NT2/D1 (cell line): ENCODE measurements at regions not wholly inside any gene's neighbourhood (a gene's known extent, or its start where the extent isn't known, plus 50 kb on each side); places are given as distances from the start of the nearest gene placed in this dataset.

Experiments used
- DNase-seq: peaks from one replicate; pipeline ENCODE4 v3.0.0-alpha.2; 2011; ENCODE audit warnings: low read depth, low spot score
- H3K27me3 ChIP-seq: 2 replicates; pipeline ENCODE4 v1.6.0; 2011; ENCODE audit warnings: mild to moderate bottlenecking; ENCODE audit not compliant: insufficient read length, insufficient read depth
- H3K36me3 ChIP-seq: 2 replicates; pipeline ENCODE4 v1.6.1; 2011; ENCODE audit warnings: mild to moderate bottlenecking, low read length, mixed read lengths; ENCODE audit not compliant: insufficient read depth, insufficient read length
- H3K4me1 ChIP-seq: 2 replicates; pipeline ENCODE4 v1.5.1; 2011; ENCODE audit not compliant: insufficient read depth, insufficient read length
- H3K4me3 ChIP-seq: 2 replicates; pipeline ENCODE4 v1.5.1; 2011; ENCODE audit warnings: low read depth; ENCODE audit not compliant: insufficient read length
- H3K9ac ChIP-seq: 2 replicates; pipeline ENCODE4 v1.6.0; 2011; ENCODE audit warnings: low read depth; ENCODE audit not compliant: insufficient read length
- H3K9me3 ChIP-seq: 2 replicates; pipeline ENCODE4 v1.5.1; 2011; ENCODE audit warnings: mild to moderate bottlenecking, low read length; ENCODE audit not compliant: insufficient read depth
- SUZ12 ChIP-seq: IDR thresholded peaks from 2 replicates; pipeline ENCODE4 v1.6.1; 2011; ENCODE audit not compliant: insufficient read length, insufficient read depth; ENCODE audit errors: extremely low read depth
- YY1 ChIP-seq: IDR thresholded peaks from 2 replicates; pipeline ENCODE4 v1.6.1; 2011; ENCODE audit not compliant: insufficient read length, insufficient read depth
- ZNF274 ChIP-seq: IDR thresholded peaks from 2 replicates; pipeline ENCODE4 v1.6.1; 2011; ENCODE audit warnings: mild to moderate bottlenecking, low read depth, low read length

DNA sequence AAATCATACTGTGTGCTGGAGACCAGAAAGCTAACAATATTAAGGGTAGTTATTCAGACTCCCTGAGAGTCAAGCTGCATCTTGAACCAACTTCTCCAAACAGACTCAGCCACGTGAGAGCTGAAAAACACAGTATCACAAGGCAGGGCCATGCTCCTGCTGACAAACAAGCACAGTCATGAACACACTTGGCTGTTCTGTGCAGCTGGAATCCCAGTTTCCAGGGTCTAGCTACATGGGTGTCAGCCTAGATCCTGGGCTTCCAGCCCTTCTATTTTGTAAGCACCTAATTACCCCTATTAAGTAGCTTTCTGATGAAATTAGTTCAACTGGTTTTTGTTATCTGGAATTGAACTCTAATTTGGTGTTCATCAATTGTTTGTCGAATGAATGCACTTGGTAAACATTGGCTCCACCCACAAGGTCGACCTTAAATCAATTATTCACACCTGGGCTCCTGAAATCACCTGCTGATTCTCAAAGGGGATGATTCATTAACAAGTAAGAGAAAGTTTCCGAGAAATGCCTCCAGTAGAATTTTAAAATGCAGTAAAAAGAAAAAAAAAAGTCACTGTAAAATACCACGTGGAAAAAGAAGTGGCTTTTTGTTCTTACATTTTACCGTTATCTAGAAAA, 179.3 kb downstream of the ZC3H11B start:
- TF ChIP-seq YY1 (no peak), ZNF274 (no peak), SUZ12 (no peak)
- H3K4me3 ChIP-seq, result no peak overlapping the region
- H3K9me3 ChIP-seq, result no peaks in the 10 kb centered on the region
- no peak for DNase-seq
- H3K9ac ChIP-seq, result no peak overlapping the region
- no peaks in the 10 kb centered on the region for H3K27me3 ChIP-seq
- H3K36me3 ChIP-seq, result no peaks in the 10 kb centered on the region
- no peaks in the 10 kb centered on the region for H3K4me1 ChIP-seq

DNA sequence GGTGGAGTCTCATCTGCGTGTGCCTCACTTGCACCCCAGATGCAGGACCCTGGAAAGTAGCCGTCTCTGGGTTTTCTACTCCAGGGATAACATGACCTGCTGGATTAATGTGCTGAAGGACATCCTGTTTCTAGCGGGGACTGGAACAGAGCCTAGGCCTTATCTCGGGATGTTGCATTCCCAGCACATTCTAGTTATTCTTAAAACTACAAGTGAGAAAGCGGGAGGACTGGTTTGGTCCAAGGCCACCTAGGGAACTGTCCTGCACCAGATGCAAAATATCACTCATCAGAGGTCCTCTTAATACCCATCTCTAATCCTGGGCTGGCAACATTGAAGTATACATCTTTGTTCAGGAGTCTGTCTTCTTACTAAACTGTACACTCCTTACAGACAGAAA, 179.9 kb downstream of the ZC3H11B start:
- H3K27me3 ChIP-seq, result no peaks in the 10 kb centered on the region
- no peak overlapping the region for H3K4me3 ChIP-seq
- H3K9me3 ChIP-seq, result no peaks in the 10 kb centered on the region
- no peak overlapping the region for H3K9ac ChIP-seq
- no peaks in the 10 kb centered on the region for H3K4me1 ChIP-seq
- TF ChIP-seq ZNF274 (no peak), YY1 (no peak), SUZ12 (no peak)
- no peak for DNase-seq
- H3K36me3 ChIP-seq, result no peaks in the 10 kb centered on the region

GRCh38 chr1:219432191-219432606, 180.7 kb downstream of the ZC3H11B start:
- Histone ChIP-seq H3K27me3 (no peaks in the 10 kb centered on the region), H3K4me3 (no peak overlapping the region), H3K9ac (no peak overlapping the region), H3K4me1 (no peaks in the 10 kb centered on the region), H3K36me3 (no peaks in the 10 kb centered on the region), H3K9me3 (no peaks in the 10 kb centered on the region)
- DNase-seq, result no peak
- no peak for TF ChIP-seq ZNF274
- no peak for TF ChIP-seq SUZ12
- no peak for TF ChIP-seq YY1

DNA sequence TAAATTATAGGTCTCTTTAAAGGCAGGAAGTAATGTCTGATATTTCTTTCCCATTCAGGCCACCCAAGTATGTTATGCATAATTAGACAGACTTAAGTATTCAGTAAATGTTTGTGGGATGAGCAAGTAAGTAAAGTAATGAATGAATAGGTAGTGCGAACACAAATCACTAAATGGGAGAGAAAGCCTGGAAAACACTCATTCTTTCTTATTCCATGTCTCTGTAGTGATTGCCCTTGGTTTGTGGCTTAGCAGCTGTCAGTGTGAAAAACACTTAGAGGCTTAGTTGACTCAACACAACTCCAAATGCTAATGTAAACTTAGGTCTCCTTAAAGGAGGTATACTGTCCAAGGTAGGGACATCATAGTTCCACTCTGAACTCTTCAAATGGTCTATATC, 182.5 kb downstream of the ZC3H11B start:
- no peak for DNase-seq
- H3K9me3 ChIP-seq, result no peaks in the 10 kb centered on the region
- H3K9ac ChIP-seq, result no peak overlapping the region
- no peak overlapping the region for H3K4me3 ChIP-seq
- no peaks in the 10 kb centered on the region for H3K36me3 ChIP-seq
- no peaks in the 10 kb centered on the region for H3K4me1 ChIP-seq
- TF ChIP-seq ZNF274, result no peak
- TF ChIP-seq YY1, result no peak
- no peaks in the 10 kb centered on the region for H3K27me3 ChIP-seq

- DNase-seq, result no peak
- Histone ChIP-seq H3K9ac (no peak overlapping the region), H3K4me1 (no peaks in the 10 kb centered on the region), H3K36me3 (no peaks in the 10 kb centered on the region), H3K27me3 (no peaks in the 10 kb centered on the region), H3K9me3 (no peaks in the 10 kb centered on the region), H3K4me3 (no peak overlapping the region)
- no peak for TF ChIP-seq SUZ12
- TF ChIP-seq YY1, result no peak
- no peak for TF ChIP-seq ZNF274
Measured at GRCh38 chr1:219428651-219429050, 184.3 kb downstream of the ZC3H11B start.

DNA sequence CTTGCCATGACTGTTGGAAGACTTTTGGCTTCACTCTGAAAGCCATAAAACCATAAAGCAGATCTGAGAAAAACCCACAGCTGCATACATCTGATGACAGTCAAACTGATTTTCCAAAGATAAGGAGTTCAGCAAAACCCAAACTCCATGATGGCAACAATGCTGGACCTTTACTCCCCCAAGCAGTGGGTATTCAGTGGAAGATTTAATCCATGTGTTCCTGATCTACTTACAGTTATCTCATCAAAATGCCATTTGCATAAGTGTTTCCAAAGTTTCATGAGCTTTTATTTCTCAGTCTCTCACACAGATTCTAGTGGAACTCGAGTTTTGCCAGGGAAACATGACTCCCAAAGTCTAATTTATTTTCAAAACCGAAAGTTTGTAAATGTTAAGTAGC, 184.9 kb downstream of the ZC3H11B start:
- H3K27me3 ChIP-seq, result no peaks in the 10 kb centered on the region
- TF ChIP-seq YY1, result no peak
- TF ChIP-seq SUZ12, result no peak
- no peak for TF ChIP-seq ZNF274
- DNase-seq, result no peak
- H3K4me3 ChIP-seq, result no peak overlapping the region
- no peaks in the 10 kb centered on the region for H3K9me3 ChIP-seq
- no peaks in the 10 kb centered on the region for H3K4me1 ChIP-seq
- H3K9ac ChIP-seq, result no peak overlapping the region
- H3K36me3 ChIP-seq, result no peaks in the 10 kb centered on the region

GRCh38 chr1:219427403-219427802, 185.5 kb downstream of the ZC3H11B start:
- H3K27me3 ChIP-seq, result no peaks in the 10 kb centered on the region
- no peak overlapping the region for H3K9ac ChIP-seq
- H3K36me3 ChIP-seq, result no peaks in the 10 kb centered on the region
- H3K4me1 ChIP-seq, result no peaks in the 10 kb centered on the region
- no peak for DNase-seq
- no peak for TF ChIP-seq ZNF274
- no peak for TF ChIP-seq YY1
- TF ChIP-seq SUZ12, result no peak
- H3K4me3 ChIP-seq, result no peak overlapping the region
- no peaks in the 10 kb centered on the region for H3K9me3 ChIP-seq

DNA sequence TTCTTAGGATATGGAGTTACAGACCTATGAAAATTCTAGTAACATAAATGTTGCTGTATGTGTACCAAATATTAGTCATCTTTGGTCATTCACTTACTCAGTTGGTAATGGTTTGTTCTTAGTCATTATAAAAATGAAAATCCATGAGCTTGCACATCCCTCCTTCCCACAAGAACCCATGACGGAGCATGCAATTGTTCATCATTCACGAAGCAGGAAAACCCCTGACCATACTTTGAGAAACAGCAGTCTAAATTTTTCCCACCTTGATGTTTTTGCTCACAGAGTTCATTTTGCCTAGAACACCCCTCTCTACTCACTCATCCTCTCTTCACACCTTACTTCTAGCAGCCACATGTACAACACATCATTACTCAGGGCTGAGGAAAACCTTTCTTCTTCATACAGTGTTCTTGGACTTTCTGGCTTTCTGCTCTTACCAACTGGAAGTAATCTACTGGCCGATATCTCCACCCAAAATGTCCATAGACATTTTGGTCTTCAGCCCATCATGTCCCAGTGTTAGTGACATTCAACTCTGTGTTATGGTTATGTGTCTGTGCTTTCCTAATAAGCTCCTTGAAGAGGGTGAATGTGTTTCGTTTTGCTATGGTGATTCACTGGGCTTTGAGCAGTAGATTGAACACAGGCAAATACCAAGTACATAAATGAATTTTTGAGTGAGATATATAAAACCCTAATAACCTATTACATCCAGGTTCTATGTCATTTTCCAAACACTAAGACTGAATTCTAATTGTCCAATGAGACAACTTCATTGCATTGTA, 189.9 kb downstream of the ZC3H11B start:
- no peak overlapping the region for H3K9ac ChIP-seq
- H3K9me3 ChIP-seq, result no peaks in the 10 kb centered on the region
- TF ChIP-seq YY1 (no peak), SUZ12 (no peak), ZNF274 (no peak)
- H3K27me3 ChIP-seq, result no peaks in the 10 kb centered on the region
- DNase-seq, result no peak
- H3K36me3 ChIP-seq, result no peaks in the 10 kb centered on the region
- H3K4me1 ChIP-seq, result no peaks in the 10 kb centered on the region
- H3K4me3 ChIP-seq, result no peak overlapping the region
